ENCODE measurements at regions not wholly inside any gene's neighbourhood (a gene's known extent, or its start where the extent isn't known, plus 50 kb on each side); places are given as distances from the start of the nearest gene placed in this dataset.

- no peak for DNase-seq (ENCODE audit: low spot score)
These were observed 113.4 kb upstream of the CARMIL1 start for GRCh38 chr6:25165800-25166199.

DNA sequence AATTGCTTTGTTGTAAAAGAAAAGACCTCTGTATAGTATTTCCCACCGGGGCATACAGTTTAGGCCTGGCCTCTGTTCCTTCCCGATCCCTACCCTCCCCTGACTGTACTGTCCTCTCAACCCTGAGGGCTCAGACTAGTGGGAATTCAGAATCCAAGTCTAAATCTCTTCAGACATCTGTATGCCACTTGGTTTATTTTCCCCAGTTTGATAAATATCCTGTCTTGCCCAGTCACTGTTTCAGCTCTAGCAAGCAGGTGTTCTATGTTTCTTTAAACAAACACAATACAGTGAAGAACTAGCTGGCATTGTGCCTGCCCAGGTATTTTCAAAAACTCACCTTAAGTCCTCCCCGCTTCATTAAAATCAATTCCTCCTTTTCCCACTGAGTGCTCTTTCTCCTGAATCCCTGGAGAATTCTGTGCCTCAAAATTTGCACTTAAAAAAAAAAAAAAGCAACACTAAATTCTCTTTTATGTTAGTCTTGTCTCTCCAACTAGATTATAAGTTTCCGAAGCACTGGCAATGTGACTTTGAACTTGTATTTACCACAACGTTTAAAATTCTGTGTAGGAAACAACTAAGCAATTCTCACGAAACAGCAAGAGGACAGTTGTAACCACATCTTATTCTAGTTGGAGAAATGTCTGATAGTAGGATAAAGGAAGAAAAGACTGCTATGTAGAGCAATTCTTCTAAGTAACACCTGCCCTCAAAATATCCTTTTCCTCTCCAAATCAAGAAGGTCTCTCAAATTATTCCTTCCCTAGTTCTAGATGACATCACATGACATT is 112.0 kb upstream of the CARMIL1 start:
- no peak for DNase-seq (ENCODE audit: low spot score)

- DNase-seq (ENCODE audit: low spot score): no peak
These were observed 111.2 kb upstream of the CARMIL1 start for GRCh38 chr6:25167961-25168360.

DNA sequence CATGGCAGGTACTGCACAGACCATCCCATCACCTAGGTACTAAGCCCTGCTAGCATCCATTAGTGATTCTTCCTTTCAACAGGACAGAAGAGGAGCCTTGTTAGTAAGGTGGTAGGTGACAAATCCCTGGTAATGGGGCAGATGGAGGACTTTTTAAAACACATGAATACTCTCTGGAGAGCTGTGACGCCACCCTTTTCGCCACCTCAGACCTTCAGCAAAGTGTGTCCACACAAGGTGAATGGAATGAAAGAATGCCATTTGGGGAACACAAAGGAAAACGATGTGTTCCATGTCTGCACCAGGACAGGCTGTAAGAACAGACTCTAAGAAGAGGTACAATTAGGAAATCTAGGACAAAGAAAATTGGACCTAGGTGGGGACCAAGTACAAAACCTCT is 110.5 kb upstream of the CARMIL1 start:
- no peak for DNase-seq (ENCODE audit: low spot score)

GRCh38 chr6:25169553-25169952 is 109.6 kb upstream of the CARMIL1 start:
- DNase-seq (ENCODE audit: low spot score): no peak

DNA sequence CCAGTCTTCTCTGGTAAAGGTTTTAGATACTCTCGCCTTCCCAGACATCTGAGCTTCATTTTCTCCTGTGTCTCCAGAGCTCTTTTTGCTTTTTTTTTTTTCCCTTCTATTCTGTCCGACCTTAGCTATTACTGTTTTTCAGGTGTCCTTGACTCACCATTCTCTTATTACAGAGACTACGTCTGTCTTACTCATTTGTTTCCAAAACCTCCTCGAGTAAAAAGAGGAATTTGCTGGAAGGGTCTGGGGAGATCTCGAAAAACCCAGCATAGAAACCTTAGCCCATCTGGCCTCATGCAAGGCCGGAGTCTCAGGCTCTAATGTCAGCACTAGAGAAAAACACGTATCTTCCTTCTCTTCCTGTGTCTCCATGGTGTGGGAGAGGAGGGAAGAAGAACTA is 109.2 kb upstream of the CARMIL1 start:
- no peak for DNase-seq (ENCODE audit: low spot score)

- DNase-seq (ENCODE audit: low spot score): no peak
These were observed 108.5 kb upstream of the CARMIL1 start for GRCh38 chr6:25170640-25171039.

DNA sequence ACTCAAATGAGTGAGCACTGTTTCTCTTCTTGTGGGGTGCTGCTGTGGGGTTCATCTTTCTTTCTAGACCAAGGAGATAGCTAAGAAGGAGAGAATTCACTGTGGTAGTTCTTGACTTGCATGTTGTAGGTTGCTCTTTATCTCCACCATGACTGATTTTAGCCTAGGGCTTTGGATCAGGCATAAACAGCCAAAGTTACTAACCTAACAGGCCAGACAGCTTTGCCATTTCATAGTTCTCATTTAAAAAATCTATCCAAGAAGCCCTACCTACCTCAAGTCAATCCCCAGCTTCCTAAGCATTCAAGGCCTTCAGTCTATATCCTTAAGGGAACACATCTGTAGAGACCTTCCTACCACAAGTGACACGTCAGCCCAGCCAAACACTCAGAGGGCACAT is 107.9 kb upstream of the CARMIL1 start:
- no peak for DNase-seq (ENCODE audit: low spot score)

- DNase-seq (ENCODE audit: low spot score): no peak
These were observed 106.4 kb upstream of the CARMIL1 start for GRCh38 chr6:25172819-25173218.

GRCh38 chr6:25173246-25173645 is 105.9 kb upstream of the CARMIL1 start:
- DNase-seq (ENCODE audit: low spot score): no peak

GRCh38 chr6:25173951-25174474 is 105.2 kb upstream of the CARMIL1 start:
- peak; percentile 78 for DNase-seq (ENCODE audit: low spot score)

DNA sequence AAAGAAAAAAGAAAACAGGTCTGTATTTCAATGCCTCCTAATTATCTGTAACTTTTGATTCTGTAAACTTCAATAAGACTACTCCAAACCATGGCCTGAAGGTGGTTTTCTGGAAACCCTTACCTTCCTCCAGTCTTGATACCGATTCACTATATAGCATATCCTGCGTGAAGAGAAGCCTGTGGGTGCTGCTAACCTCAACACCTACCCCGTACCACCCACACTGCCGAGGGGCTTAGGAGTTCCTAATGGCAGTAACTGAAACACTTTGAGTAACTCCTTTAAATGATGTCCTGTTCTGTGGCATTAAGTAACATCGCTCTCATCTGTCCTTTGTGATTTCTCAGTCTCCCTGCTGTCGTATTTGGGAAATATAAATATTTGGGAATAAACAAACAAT is 104.5 kb upstream of the CARMIL1 start:
- DNase-seq (ENCODE audit: low spot score): no peak

GRCh38 chr6:25175196-25175595 is 104.0 kb upstream of the CARMIL1 start:
- DNase-seq (ENCODE audit: low spot score): peak; percentile 54

DNA sequence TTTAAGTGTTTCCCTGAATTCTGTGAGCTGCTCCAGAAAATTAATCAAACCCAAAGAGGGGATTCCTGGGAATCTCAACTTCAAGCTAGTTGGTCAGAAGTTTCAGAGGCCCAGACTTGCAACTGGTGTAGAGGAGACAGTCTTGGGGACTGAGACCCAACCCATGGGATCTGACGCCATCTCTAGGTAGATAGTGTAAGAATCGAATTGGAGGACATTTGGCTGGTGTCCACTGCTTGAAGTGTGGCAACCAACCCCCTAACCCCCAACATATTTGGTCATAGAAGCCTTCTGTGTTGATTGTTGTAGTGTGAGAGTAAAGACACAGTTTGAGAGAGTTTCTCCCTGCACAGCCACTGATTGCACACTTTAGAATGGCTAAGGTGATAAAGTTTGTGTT is 103.5 kb upstream of the CARMIL1 start:
- DNase-seq (ENCODE audit: low spot score): no peak

- no peak for DNase-seq (ENCODE audit: low spot score)
These were observed 102.7 kb upstream of the CARMIL1 start for GRCh38 chr6:25176466-25176865.

- DNase-seq (ENCODE audit: low spot score): no peak
These were observed 101.6 kb upstream of the CARMIL1 start for GRCh38 chr6:25177500-25178028.

DNA sequence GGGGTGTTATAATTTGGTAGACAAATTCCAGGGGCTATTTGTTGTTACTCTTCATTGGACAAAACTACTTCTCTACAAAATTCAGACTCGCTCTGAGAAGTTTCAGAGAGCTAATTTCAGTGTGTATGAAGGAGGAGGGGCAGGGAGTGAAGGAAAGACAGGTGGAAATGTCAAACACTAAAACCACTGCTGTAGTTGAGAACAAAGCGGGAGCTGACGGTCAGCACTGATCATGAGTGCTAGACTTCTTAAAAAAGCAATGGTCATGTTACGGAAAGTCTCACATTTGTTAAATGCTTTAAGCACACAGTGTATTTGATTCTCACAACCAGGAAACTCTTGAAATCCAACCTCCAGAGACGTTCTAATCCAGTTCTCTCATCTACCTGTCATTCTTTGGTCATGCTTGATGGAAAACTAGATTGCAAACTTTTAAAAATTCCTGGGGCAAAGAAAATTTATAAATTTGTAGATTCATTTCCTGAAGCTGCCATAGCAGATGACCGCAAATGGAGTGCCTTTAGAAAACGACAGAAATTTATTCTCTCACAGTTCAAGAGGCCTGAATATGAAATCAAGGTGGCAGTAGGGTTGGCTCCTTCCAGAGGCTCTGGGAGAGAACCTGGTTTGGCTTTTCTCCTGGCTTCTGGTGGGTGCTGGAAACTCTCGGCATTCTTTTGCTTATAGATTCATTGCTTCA is 100.7 kb upstream of the CARMIL1 start:
- DNase-seq (ENCODE audit: low spot score): no peak

DNA sequence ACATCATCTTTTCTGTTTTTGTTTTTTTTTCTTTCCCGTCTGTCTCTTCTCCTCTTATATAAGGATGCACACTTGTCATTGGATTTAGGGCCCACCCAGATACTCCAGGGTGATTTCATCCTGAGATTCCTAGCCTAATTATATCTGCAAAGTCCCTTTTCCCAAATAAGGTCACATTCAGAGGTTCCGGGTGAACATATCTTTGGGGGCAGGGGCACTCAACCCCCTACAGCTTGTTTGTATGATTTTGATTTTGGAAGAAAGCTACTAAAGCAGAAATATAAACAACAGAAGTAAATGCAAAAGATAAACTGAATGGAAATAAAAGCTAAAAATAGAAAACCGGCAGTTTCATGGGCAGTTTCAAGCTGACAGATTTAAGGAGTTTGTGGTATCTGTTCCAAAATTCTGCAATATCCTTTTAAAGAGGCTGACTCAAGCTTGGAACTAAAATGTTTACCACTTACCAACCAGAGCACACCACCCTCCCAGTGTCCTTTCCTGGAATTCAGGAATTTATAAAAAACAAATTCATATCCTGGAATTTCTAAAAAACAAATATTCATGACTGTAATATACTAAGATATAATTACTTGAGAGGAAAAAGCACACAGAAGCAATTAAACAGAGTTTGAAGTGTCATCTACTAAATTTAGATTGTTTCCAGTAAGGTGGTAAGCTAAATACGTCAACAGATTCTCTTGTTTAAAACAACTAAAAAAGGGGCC is 100.0 kb upstream of the CARMIL1 start:
- DNase-seq (ENCODE audit: low spot score): no peak

DNA sequence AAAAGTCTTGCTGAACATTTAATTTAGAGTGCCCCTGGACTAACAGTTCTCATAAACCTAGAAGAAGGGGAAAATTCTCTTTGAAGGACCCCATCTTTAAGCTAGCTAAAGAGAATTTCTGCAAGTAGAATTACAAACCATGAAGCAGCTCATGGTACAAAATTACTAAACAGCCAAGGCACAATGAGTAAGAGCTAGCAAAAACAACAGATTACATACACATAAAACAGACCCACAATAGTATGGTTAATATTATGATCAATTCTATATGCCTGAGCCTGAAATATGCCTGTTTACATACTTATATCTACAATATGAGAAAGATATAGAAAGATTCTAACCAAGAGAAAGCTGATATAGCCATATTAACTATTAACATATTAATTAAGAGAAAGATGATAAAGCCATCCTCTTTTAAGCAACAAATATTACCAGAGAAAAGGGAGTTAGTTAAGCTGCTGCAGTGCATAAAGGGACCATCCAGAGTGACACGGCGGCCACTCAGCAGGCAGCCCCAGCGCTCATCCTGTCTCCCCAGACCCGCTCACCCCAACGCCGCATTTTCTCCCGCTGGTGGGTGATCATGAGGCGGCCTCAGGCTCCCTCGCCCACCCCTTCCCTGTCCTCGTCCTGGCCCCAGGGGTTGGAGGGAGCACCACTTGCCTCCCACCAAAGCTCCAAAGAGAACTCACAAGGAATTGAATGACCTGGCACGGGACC is 98.4 kb upstream of the CARMIL1 start:
- no peak for DNase-seq (ENCODE audit: low spot score)

DNA sequence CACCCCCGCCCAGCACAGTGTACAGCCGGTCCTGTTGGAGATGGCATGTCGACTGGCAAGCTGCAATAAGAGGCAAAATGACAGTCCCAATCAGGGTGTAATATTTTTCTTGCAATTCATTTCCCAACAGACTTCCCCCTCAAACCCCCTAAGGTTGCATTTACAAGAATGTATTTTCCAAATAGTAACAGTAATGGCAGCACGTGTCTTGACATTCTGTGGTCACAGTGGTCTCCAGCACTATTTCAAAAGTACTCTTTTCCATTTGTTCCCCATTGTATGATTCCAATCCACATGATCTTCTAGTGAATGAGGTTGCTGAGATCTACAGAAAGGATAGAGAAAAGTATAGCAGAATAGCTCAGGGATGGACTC is 97.8 kb upstream of the CARMIL1 start:
- no peak for DNase-seq (ENCODE audit: low spot score)

DNA sequence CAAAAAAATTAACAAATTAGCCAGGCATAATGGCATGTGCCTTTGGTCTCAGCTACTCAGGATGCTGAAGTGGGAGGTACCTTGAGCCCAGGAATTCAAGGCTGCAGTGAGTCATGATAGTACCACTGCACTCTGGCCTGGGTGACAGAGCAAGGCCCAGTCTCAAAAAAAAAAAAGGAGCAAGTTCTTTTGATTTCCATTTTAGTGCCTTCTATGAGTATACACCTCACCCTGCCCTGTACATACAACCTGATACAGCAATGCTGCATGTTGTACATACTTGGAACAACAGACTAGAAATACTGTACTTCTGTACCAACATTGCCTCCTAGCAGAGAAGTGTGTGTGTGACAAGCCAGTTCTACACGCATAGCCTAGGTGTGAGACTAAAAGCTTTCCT is 97.3 kb upstream of the CARMIL1 start:
- no peak for DNase-seq (ENCODE audit: low spot score)

DNA sequence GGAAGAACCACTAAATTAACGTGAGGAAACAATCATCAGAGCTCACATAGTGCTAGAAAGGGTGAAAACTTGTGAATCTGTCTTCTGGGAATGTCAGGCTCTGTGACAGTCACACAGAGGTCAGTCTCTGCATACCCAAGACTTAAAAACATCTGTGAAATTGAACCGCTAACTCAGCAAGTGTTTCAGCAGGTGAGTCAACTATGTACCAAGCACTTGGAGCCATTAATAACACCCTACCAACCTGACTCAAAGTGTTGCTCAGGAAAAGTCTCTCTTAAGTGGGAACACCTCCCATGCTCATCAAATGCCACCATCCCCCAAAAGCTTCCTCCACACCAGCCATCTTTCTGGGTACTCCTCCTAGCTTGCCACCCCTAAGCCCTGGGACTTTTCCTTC is 92.3 kb upstream of the CARMIL1 start:
- DNase-seq (ENCODE audit: low spot score): no peak
